Renal cortical epithelial cell (primary cell): ENCODE measurements at regions not wholly inside any gene's neighbourhood (a gene's known extent, or its start where the extent isn't known, plus 50 kb on each side); places are given as distances from the start of the nearest gene placed in this dataset.

ENCODE experiments used
- DNase-seq: peaks from one replicate; pipeline ENCODE4 v3.0.0-alpha.2; 2011; ENCODE audit warnings: low read depth

- DNase-seq, result no peak
These were observed 273.1 kb downstream of the TTLL7 start for GRCh38 chr1:83725735-83726360.

- DNase-seq, result no peak
These were observed 280.6 kb downstream of the TTLL7 start for GRCh38 chr1:83718338-83718737.

GRCh38 chr1:83717785-83718184 is 281.1 kb downstream of the TTLL7 start:
- no peak for DNase-seq

- no peak for DNase-seq
These were observed 282.3 kb downstream of the TTLL7 start for GRCh38 chr1:83716641-83717040.

- no peak for DNase-seq
These were observed 283.4 kb downstream of the TTLL7 start for GRCh38 chr1:83715550-83715949.

GRCh38 chr1:83709662-83710061 is 289.3 kb downstream of the TTLL7 start:
- no peak for DNase-seq

- DNase-seq, result no peak
These were observed 292.5 kb downstream of the TTLL7 start for GRCh38 chr1:83706354-83706938.

- peak; percentile 7 for DNase-seq
These were observed 293.8 kb downstream of the TTLL7 start for GRCh38 chr1:83705091-83705490.

GRCh38 chr1:83704350-83704749 is 294.6 kb downstream of the TTLL7 start:
- no peak for DNase-seq

- DNase-seq, result no peak
These were observed 296.6 kb downstream of the TTLL7 start for GRCh38 chr1:83702356-83702755.

- no peak for DNase-seq
These were observed 297.6 kb downstream of the TTLL7 start for GRCh38 chr1:83701355-83701754.

GRCh38 chr1:83698644-83699043 is 300.3 kb downstream of the TTLL7 start:
- no peak for DNase-seq

GRCh38 chr1:83697961-83698360 is 301.0 kb downstream of the TTLL7 start:
- no peak for DNase-seq

- DNase-seq, result no peak
These were observed 301.7 kb downstream of the TTLL7 start for GRCh38 chr1:83697220-83697619.

- DNase-seq, result no peak
These were observed 304.5 kb downstream of the TTLL7 start for GRCh38 chr1:83694449-83694848.

- DNase-seq, result no peak
These were observed 305.4 kb downstream of the TTLL7 start for GRCh38 chr1:83693427-83694126.

GRCh38 chr1:83692524-83693381 is 306.2 kb downstream of the TTLL7 start:
- DNase-seq, result peak; percentile 67

GRCh38 chr1:83691953-83692500 is 306.9 kb downstream of the TTLL7 start:
- no peak for DNase-seq

GRCh38 chr1:83689921-83690868 is 308.7 kb downstream of the TTLL7 start:
- DNase-seq, result no peak

GRCh38 chr1:83682132-83682531 is 316.8 kb downstream of the TTLL7 start:
- DNase-seq, result no peak

- peak; percentile 55 for DNase-seq
These were observed 322.8 kb downstream of the TTLL7 start for GRCh38 chr1:83676106-83676505.
